ENCODE measurements at regions not wholly inside any gene's neighbourhood (a gene's known extent, or its start where the extent isn't known, plus 50 kb on each side); places are given as distances from the start of the nearest gene placed in this dataset.

DNA sequence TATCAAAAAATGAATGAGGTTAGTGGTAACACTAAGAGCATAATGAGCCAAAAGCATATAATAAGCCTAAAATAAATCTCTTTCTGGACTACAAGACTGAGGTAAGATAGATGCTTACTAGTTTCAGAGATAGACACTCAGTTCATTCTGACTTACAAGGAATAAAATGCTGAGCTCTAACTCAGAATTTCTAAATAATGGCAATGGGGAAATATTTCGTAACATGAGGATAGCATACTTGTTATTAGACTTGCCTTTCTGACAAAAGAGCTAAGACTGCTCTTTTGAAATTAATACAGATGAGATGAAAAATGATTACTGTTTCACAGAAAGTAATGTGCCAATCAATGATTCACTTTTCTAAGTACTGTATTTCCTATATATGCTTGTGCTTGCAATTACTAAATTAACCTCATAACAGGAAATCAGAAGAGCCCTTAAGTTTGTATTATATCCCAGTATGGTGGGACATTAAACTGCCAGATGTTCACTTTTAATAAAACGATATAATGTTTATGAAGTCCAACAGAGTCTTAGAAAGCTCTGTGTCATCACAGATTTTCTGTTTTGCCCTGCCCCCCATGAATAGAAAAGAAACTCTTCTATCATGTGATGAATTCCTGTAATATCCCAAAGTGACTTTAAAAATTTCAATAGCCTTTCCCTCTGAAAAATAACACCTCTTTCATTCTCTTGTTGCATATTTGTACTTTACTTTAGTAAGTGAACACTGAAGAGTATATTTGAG, 2771.0 kb upstream of the PCDH20 start (continued):
- TF ChIP-seq, protein P1, sequence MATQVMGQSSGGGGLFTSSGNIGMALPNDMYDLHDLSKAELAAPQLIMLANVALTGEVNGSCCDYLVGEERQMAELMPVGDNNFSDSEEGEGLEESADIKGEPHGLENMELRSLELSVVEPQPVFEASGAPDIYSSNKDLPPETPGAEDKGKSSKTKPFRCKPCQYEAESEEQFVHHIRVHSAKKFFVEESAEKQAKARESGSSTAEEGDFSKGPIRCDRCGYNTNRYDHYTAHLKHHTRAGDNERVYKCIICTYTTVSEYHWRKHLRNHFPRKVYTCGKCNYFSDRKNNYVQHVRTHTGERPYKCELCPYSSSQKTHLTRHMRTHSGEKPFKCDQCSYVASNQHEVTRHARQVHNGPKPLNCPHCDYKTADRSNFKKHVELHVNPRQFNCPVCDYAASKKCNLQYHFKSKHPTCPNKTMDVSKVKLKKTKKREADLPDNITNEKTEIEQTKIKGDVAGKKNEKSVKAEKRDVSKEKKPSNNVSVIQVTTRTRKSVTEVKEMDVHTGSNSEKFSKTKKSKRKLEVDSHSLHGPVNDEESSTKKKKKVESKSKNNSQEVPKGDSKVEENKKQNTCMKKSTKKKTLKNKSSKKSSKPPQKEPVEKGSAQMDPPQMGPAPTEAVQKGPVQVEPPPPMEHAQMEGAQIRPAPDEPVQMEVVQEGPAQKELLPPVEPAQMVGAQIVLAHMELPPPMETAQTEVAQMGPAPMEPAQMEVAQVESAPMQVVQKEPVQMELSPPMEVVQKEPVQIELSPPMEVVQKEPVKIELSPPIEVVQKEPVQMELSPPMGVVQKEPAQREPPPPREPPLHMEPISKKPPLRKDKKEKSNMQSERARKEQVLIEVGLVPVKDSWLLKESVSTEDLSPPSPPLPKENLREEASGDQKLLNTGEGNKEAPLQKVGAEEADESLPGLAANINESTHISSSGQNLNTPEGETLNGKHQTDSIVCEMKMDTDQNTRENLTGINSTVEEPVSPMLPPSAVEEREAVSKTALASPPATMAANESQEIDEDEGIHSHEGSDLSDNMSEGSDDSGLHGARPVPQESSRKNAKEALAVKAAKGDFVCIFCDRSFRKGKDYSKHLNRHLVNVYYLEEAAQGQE (IDR thresholded peaks at IDR 0.05): no peak
- TF ChIP-seq JUND (IDR thresholded peaks at IDR 0.05): no peak
- TF ChIP-seq, protein P2, sequence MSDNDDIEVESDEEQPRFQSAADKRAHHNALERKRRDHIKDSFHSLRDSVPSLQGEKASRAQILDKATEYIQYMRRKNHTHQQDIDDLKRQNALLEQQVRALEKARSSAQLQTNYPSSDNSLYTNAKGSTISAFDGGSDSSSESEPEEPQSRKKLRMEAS (IDR thresholded peaks at IDR 0.05): no peak
- no peak for TF ChIP-seq NR2F2 (IDR thresholded peaks at IDR 0.05)
- TF ChIP-seq EGR1 (IDR thresholded peaks at IDR 0.05; ENCODE audit: low read depth in 2 of 2): no peak

DNA sequence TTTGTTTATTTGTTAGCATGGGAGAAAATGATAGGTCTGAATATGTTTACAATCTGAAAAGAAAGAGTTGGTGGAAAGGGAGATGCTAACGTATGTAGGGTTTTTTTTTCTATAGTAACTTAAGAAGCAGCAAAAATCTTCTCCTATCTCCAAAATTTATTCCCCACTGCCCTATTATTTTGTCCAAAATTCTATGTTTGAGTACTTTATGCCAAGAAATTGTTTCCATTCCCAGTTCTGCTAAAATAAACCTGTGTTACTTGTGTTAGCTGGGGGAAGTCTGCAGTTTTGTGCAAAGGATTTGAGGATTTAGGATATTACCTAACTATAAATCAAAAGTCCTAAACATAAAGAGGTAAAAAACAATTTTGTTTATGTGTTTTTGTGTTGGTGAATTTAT, 2770.4 kb upstream of the PCDH20 start:
- no peak overlapping the region for H3K4me3 ChIP-seq (ENCODE audit: low read depth in 1 of 3, low read length in 3 of 3)
- 67% methylated on average over 1 of the region's 1 CpG for WGBS
- H3K27ac ChIP-seq (ENCODE audit: low read depth in 1 of 2, low read length in 2 of 2): no peak overlapping the region
- no peaks in the 10 kb centered on the region for H3K36me3 ChIP-seq (ENCODE audit: control insufficient read depth in 4 of 4, insufficient read depth in 3 of 4, low read depth in 1 of 4, low read length in 3 of 4)
- H3K9me3 ChIP-seq (ENCODE audit: control insufficient read depth in 4 of 4, low read length in 3 of 4): no peaks in the 10 kb centered on the region
- H3K9ac ChIP-seq (ENCODE audit: low read depth in 1 of 2, low read length in 2 of 2): no peak overlapping the region
- H3K27me3 ChIP-seq (ENCODE audit: control insufficient read depth in 4 of 4, insufficient read depth in 4 of 4, low read length in 3 of 4): no peaks in the 10 kb centered on the region
- no peak for TF ChIP-seq FOXA1 (IDR thresholded peaks at IDR 0.05)
- no peak for TF ChIP-seq RAD21 (IDR thresholded peaks at IDR 0.05)
- TF ChIP-seq, protein P2 (IDR thresholded peaks at IDR 0.05): no peak
- no peak for TF ChIP-seq EGR1 (IDR thresholded peaks at IDR 0.05; ENCODE audit: low read depth in 2 of 2)
- no peak for TF ChIP-seq JUND (IDR thresholded peaks at IDR 0.05)
- no peak for TF ChIP-seq TAF1 (conservative IDR thresholded peaks at IDR 0.05)
- no peak for TF ChIP-seq RXRA (IDR thresholded peaks at IDR 0.05)
- TF ChIP-seq, protein P1 (IDR thresholded peaks at IDR 0.05): no peak
- TF ChIP-seq, protein P3, sequence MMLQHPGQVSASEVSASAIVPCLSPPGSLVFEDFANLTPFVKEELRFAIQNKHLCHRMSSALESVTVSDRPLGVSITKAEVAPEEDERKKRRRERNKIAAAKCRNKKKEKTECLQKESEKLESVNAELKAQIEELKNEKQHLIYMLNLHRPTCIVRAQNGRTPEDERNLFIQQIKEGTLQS (IDR thresholded peaks at IDR 0.05): no peak
- TF ChIP-seq FOXA2 (IDR thresholded peaks at IDR 0.05): no peak
- TF ChIP-seq GABPA (IDR thresholded peaks at IDR 0.05 in 1 of 2, conservative IDR thresholded peaks at IDR 0.05 in 1 of 2): no peak
- H3K4me1 ChIP-seq (ENCODE audit: control insufficient read depth in 4 of 4, insufficient read depth in 4 of 4, low read length in 3 of 4): no peaks in the 10 kb centered on the region
- DNase-seq (ENCODE audit: low spot score): no peak

All from liver (tissue), 7 donors.